ENCODE measurements at regions not wholly inside any gene's neighbourhood (a gene's known extent, or its start where the extent isn't known, plus 50 kb on each side); places are given as distances from the start of the nearest gene placed in this dataset.

GRCh38 chr1:29824025-29824424 is 587.7 kb downstream of the PTPRU start:
- no peak for DNase-seq

- no peak for DNase-seq
Measured at GRCh38 chr1:29823561-29823960, 587.2 kb downstream of the PTPRU start.

GRCh38 chr1:29821605-29822004 is 585.3 kb downstream of the PTPRU start:
- DNase-seq = no peak

- DNase-seq = no peak
Measured at GRCh38 chr1:29820401-29820800, 584.1 kb downstream of the PTPRU start.

- DNase-seq = no peak
Measured at GRCh38 chr1:29812408-29813135, 576.2 kb downstream of the PTPRU start.

- no peak for DNase-seq
Measured at GRCh38 chr1:29811727-29812407, 575.5 kb downstream of the PTPRU start.

GRCh38 chr1:29811247-29811646 is 574.9 kb downstream of the PTPRU start:
- DNase-seq = no peak

- no peak for DNase-seq
Measured at GRCh38 chr1:29810121-29811120, 574.1 kb downstream of the PTPRU start.

- DNase-seq = no peak
Measured at GRCh38 chr1:29809446-29810120, 573.3 kb downstream of the PTPRU start.

- no peak for DNase-seq
Measured at GRCh38 chr1:29808141-29808995, 572.0 kb downstream of the PTPRU start.

- no peak for DNase-seq
Measured at GRCh38 chr1:29807689-29808088, 571.4 kb downstream of the PTPRU start.

GRCh38 chr1:29806646-29807319 is 570.5 kb downstream of the PTPRU start:
- no peak for DNase-seq

GRCh38 chr1:29805896-29806160 is 569.5 kb downstream of the PTPRU start:
- DNase-seq = no peak

GRCh38 chr1:29805122-29805895 is 569.0 kb downstream of the PTPRU start:
- DNase-seq = no peak

- no peak for DNase-seq
Measured at GRCh38 chr1:29804181-29804899, 568.0 kb downstream of the PTPRU start.

GRCh38 chr1:29803486-29803885 is 567.2 kb downstream of the PTPRU start:
- no peak for DNase-seq

GRCh38 chr1:29802181-29803068 is 566.1 kb downstream of the PTPRU start:
- no peak for DNase-seq

- DNase-seq = no peak
Measured at GRCh38 chr1:29801561-29801973, 565.2 kb downstream of the PTPRU start.

- no peak for DNase-seq
Measured at GRCh38 chr1:29801003-29801402, 564.7 kb downstream of the PTPRU start.
